Sigmoid colon (tissue), 6 donors: ENCODE measurements at regions not wholly inside any gene's neighbourhood (a gene's known extent, or its start where the extent isn't known, plus 50 kb on each side); places are given as distances from the start of the nearest gene placed in this dataset.
A peak's percentile ranks its signal among the peaks of the same experiment; 100 is the strongest.
"Not testable (repeated sequence)": the region's sequence is repeated elsewhere in the genome, so short reads cannot be mapped to it uniquely, and the experiment has no call there.

Experiments
- DNase-seq: peaks from one replicate; pipeline ENCODE4 v3.0.0-alpha.2; 2019
- H3K27ac ChIP-seq, 4 donors: fragments of 200-600 bp; sonication (generic); one replicate each; pipeline ENCODE4 v1.5.1; 2016 to 2019; ENCODE audit warnings: mild to moderate bottlenecking in 1 of 4
- H3K27me3 ChIP-seq, 3 donors: fragments of 200-600 bp; sonication (generic); one replicate each; pipeline ENCODE4 v1.5.1; 2019; ENCODE audit warnings: mild to moderate bottlenecking in 1 of 3
- H3K36me3 ChIP-seq, 4 donors: fragments of 200-600 bp; sonication (generic); one replicate each; pipeline ENCODE4 v1.5.1; 2016 to 2019
- H3K4me1 ChIP-seq, 4 donors: fragments of 200-600 bp; sonication (generic); one replicate each; pipeline ENCODE4 v1.5.1; 2017 to 2019
- H3K4me3 ChIP-seq, 4 donors: fragments of 200-600 bp; sonication (generic); one replicate each; pipeline ENCODE4 v1.5.1; 2017 to 2019; ENCODE audit warnings: mild to moderate bottlenecking in 2 of 4, moderate library complexity in 1 of 4
- H3K9me3 ChIP-seq, 4 donors: fragments of 200-600 bp in 3 of 4; sonication (generic) in 3 of 4; one replicate each; pipeline versions ENCODE4 v1.5.1 to v1.6.1; 2013 to 2019
- CTCF ChIP-seq, 4 experiments: fragments of 450-650 bp in 3 of 4; fragments of 200-600 bp in 1 of 4; IDR thresholded peaks; one replicate each; pipeline ENCODE4 v1.5.1; 2016 to 2019; ENCODE audit warnings: antibody characterized with exemption in 4 of 4, mild to moderate bottlenecking in 3 of 4, moderate library complexity in 2 of 4
- EP300 ChIP-seq, 4 donors: sonication (generic); formaldehyde crosslinking; IDR thresholded peaks; one replicate each; pipeline ENCODE4 v1.6.1; 2017; ENCODE audit warnings: antibody characterized with exemption in 4 of 4
- POLR2A ChIP-seq, 2 donors: fragments of 450-650 bp; IDR thresholded peaks; one replicate each; pipeline ENCODE4 v1.6.1; 2016; ENCODE audit warnings: antibody characterized with exemption in 2 of 2, mild to moderate bottlenecking in 2 of 2, moderate library complexity in 2 of 2
- POLR2AphosphoS5 ChIP-seq, 4 donors: sonication (generic); formaldehyde crosslinking; IDR thresholded peaks; one replicate each; pipeline ENCODE4 v1.6.1; 2017; ENCODE audit warnings: antibody characterized with exemption in 4 of 4
- WGBS, 2 donors: extraction: QIAGEN DNeasy Blood & Tissue Kit; methylation state at CpG; one replicate each; pipeline ENCODE4 v1.1.7; 2013; 5-methylcytosine and 5-hydroxymethylcytosine counted together
- intact Hi-C: fragments of 100-400 bp; cut with DNase I; formaldehyde crosslinking; loops from one replicate; pipeline ENCODE4 v1.15.1; 2023
- donor health status: healthy with polysubstance abuse.
- donor health status: healthy.

DNA sequence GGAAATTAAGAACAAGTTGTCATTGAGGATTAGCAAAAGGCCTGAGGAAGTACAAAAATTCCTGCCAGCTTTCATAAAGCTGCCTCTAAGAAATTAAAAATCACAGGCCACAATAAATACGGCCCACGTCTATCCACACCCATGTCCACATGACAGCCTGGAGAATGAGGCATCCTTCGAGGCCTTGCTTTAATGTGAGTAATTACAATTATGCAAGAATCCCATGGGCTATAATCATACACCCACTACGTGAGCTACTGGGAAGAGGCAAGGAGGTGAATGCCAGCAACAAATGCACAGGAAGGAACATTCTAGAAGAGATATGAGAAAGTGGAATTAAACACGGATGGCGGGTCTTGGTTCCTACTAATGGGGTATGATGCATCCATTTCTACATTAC, 65.4 kb upstream of the ZFHX3 start:
- no peaks in the 10 kb centered on the region for H3K36me3 ChIP-seq
- no peaks in the 10 kb centered on the region for H3K27me3 ChIP-seq
- WGBS, 2 donors: 73 to 83% methylated on average over 6 of the region's 6 CpGs
- peaks cover 0 to 6% (median 2%) of the 10 kb centered on the region in 4 donors for H3K9me3 ChIP-seq
- no peak for TF ChIP-seq CTCF (IDR thresholded peaks at IDR 0.05)
- no peak for TF ChIP-seq EP300 (IDR thresholded peaks at IDR 0.05)
- no peak for TF ChIP-seq POLR2AphosphoS5 (IDR thresholded peaks at IDR 0.05)
- no peak for TF ChIP-seq POLR2A (IDR thresholded peaks at IDR 0.05)
- no peak overlapping the region for H3K27ac ChIP-seq
- intact Hi-C loops: no loop called here
- H3K4me3 ChIP-seq: no peak overlapping the region
- H3K4me1 ChIP-seq: no peaks in the 10 kb centered on the region
- no peak for DNase-seq

DNA sequence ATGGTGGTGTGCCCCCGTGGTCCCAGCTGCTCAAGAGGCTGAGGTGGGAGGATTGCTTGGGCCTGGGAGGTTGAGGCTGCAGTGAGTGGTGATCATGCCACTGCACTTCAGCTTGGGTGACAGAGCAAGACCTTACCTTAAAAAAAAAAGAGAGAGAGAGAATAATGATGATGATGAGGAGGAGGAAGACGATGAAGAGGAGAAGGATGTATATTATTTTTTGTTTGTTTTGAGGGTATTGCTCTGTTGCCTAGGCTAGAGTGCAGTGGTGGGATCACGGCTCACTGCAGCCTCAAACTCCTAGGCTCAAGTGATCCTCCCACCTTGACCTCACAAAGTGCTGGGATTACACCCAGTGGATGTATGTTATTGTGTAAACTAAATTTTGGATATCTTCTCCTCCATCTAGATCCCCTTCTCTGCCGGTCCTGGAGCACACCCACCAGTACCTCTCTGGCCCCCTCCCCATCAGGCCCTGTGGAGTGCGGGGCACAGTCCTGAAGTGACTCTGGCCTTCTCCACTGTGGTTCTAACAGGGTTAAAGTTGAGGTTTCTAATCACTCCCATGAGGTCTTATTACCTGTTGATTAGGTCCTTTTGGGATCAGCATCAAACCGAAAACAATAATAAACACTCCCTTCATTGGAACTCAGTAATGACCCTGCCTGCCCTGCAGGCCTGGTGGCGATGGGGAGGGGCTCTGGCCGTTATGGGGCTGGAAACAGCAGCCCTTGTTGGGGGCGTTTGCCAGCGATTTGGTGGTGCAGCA, 60.5 kb upstream of the ZFHX3 start:
- intact Hi-C loops: no loop called here
- Histone ChIP-seq H3K9me3 (no peaks in the 10 kb centered on the region), H3K27ac (no peak overlapping the region), H3K4me1 (no peaks in the 10 kb centered on the region), H3K4me3 (no peak overlapping the region), H3K27me3 (no peaks in the 10 kb centered on the region), H3K36me3 (no peaks in the 10 kb centered on the region)
- WGBS, 2 donors: 74 to 78% methylated on average over 10 of the region's 10 CpGs
- no peak for TF ChIP-seq POLR2A (IDR thresholded peaks at IDR 0.05)
- DNase-seq: no peak

- WGBS, 2 donors: 95 to 97% methylated on average over 4 of the region's 4 CpGs
- H3K36me3 ChIP-seq: no peaks in the 10 kb centered on the region
- DNase-seq: no peak
- no peaks in the 10 kb centered on the region for H3K9me3 ChIP-seq
- no peaks in the 10 kb centered on the region for H3K27me3 ChIP-seq
- no peaks in the 10 kb centered on the region for H3K4me1 ChIP-seq
- intact Hi-C loops: no loop called here
- H3K4me3 ChIP-seq: no peak overlapping the region
- no peak overlapping the region for H3K27ac ChIP-seq
- TF ChIP-seq POLR2AphosphoS5 (IDR thresholded peaks at IDR 0.05) (no peak), POLR2A (IDR thresholded peaks at IDR 0.05) (no peak), CTCF (IDR thresholded peaks at IDR 0.05) (no peak), EP300 (IDR thresholded peaks at IDR 0.05) (no peak)
These were observed 59.4 kb upstream of the ZFHX3 start for GRCh38 chr16:73107371-73107770.

- TF ChIP-seq POLR2A (IDR thresholded peaks at IDR 0.05): no peak
- TF ChIP-seq EP300 (IDR thresholded peaks at IDR 0.05): no peak
- no peak for TF ChIP-seq POLR2AphosphoS5 (IDR thresholded peaks at IDR 0.05)
- no peak for TF ChIP-seq CTCF (IDR thresholded peaks at IDR 0.05)
- no peaks in the 10 kb centered on the region for H3K9me3 ChIP-seq
- WGBS, 2 donors: 83 to 85% methylated on average over 6 of the region's 6 CpGs
- intact Hi-C loops: no loop called here
- H3K27ac ChIP-seq: no peak overlapping the region
- no peaks in the 10 kb centered on the region for H3K36me3 ChIP-seq
- H3K4me1 ChIP-seq: no peaks in the 10 kb centered on the region
- no peaks in the 10 kb centered on the region for H3K27me3 ChIP-seq
- no peak overlapping the region for H3K4me3 ChIP-seq
- DNase-seq: no peak
These were observed 58.6 kb upstream of the ZFHX3 start for GRCh38 chr16:73106329-73107034.

DNA sequence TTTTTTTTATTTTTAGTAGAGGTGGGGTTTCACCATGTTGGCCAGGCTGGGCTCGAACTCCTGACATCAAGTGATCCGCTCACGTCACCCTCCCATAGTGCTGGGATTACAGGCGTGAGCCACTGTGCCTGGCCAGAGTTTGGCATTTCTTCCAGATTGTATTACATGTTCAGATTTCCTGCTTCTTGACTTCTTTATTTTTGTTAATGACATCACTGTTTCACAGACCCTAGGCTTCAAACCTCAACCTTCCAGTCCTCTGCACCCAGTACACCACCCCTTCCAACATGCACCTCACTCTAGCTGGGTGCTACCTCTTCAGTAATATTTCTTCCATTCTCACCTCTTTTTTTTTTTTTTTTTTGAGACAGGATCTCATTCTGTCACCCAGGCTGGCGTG, 53.6 kb upstream of the ZFHX3 start:
- no peak overlapping the region for H3K27ac ChIP-seq
- no peak for TF ChIP-seq POLR2A (IDR thresholded peaks at IDR 0.05)
- TF ChIP-seq CTCF (IDR thresholded peaks at IDR 0.05): no peak
- no peak for TF ChIP-seq POLR2AphosphoS5 (IDR thresholded peaks at IDR 0.05)
- no peak for TF ChIP-seq EP300 (IDR thresholded peaks at IDR 0.05)
- H3K9me3 ChIP-seq: no peaks in the 10 kb centered on the region
- 92 to 94% methylated on average over 5 of the region's 5 CpGs for WGBS, 2 donors
- no peak overlapping the region for H3K4me3 ChIP-seq
- H3K27me3 ChIP-seq: no peaks in the 10 kb centered on the region
- no peaks in the 10 kb centered on the region for H3K4me1 ChIP-seq
- no peaks in the 10 kb centered on the region for H3K36me3 ChIP-seq
- intact Hi-C loops: no loop called here
- peak; percentile 15 for DNase-seq

- intact Hi-C loops, H3K4me3 ChIP-seq, H3K4me1 ChIP-seq, H3K27me3 ChIP-seq, H3K27ac ChIP-seq, H3K9me3 ChIP-seq, DNase-seq, H3K36me3 ChIP-seq: not testable (repeated sequence)
- WGBS, 2 donors: 81 to 92% methylated on average over 5 of the region's 5 CpGs
These were observed 51.7 kb upstream of the ZFHX3 start for GRCh38 chr16:73099601-73100000.
